ENCODE measurements at regions not wholly inside any gene's neighbourhood (a gene's known extent, or its start where the extent isn't known, plus 50 kb on each side); places are given as distances from the start of the nearest gene placed in this dataset.

GRCh38 chr6:77025736-77026223 lies 437.5 kb downstream of the HTR1B start:
- no peak overlapping the region for H3K27ac ChIP-seq
- no peaks in the 10 kb centered on the region for H3K36me3 ChIP-seq
- H3K4me1 ChIP-seq: no peaks in the 10 kb centered on the region
- H3K4me3 ChIP-seq: no peak overlapping the region
- no peaks in the 10 kb centered on the region for H3K27me3 ChIP-seq
- 79 to 88% (median 83%) methylated on average over 3 of the region's 3 CpGs for WGBS, 5 donors
- TF ChIP-seq POLR2A (IDR thresholded peaks at IDR 0.05): no peak
- H3K9me3 ChIP-seq: no peaks in the 10 kb centered on the region
- DNase-seq: no peak
- intact Hi-C loops (cut with DNase I; ENCODE audit: low total_unique reads): no loop called here

DNA sequence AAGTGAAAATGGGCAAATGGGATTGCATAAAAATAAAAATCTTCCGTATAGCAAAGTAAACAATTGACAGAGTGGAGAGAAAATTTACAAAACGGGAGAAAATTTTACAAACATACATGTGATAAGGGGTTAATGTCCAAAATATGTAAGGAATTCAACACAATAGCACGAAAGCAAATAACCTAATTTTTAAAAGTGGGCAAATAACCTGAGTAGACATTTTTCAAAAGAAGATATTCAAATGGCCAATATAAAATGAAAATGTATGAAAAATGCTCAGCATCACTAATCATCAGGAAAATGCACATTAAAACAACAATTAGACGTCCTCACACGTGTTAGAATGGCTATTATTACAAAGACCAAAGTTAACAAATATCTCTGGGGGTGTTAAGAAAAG lies 441.5 kb downstream of the HTR1B start:
- Histone ChIP-seq H3K4me1 (no peaks in the 10 kb centered on the region), H3K27me3 (no peaks in the 10 kb centered on the region), H3K27ac (no peak overlapping the region), H3K9me3 (no peaks in the 10 kb centered on the region), H3K36me3 (no peaks in the 10 kb centered on the region), H3K4me3 (no peak overlapping the region)
- TF ChIP-seq, protein P1, sequence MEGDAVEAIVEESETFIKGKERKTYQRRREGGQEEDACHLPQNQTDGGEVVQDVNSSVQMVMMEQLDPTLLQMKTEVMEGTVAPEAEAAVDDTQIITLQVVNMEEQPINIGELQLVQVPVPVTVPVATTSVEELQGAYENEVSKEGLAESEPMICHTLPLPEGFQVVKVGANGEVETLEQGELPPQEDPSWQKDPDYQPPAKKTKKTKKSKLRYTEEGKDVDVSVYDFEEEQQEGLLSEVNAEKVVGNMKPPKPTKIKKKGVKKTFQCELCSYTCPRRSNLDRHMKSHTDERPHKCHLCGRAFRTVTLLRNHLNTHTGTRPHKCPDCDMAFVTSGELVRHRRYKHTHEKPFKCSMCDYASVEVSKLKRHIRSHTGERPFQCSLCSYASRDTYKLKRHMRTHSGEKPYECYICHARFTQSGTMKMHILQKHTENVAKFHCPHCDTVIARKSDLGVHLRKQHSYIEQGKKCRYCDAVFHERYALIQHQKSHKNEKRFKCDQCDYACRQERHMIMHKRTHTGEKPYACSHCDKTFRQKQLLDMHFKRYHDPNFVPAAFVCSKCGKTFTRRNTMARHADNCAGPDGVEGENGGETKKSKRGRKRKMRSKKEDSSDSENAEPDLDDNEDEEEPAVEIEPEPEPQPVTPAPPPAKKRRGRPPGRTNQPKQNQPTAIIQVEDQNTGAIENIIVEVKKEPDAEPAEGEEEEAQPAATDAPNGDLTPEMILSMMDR (IDR thresholded peaks at IDR 0.05): no peak
- TF ChIP-seq EP300 (IDR thresholded peaks at IDR 0.05) (no peak), POLR2AphosphoS5 (IDR thresholded peaks at IDR 0.05) (no peak), POLR2A (IDR thresholded peaks at IDR 0.05) (no peak)
- no peak for DNase-seq
- WGBS, 5 donors: 25 to 42% (median 36%) methylated on average over 5 of the region's 5 CpGs
- intact Hi-C loops (cut with DNase I; ENCODE audit: low total_unique reads): no loop called here

- no peaks in the 10 kb centered on the region for H3K4me1 ChIP-seq
- no peaks in the 10 kb centered on the region for H3K36me3 ChIP-seq
- no peak for DNase-seq
- H3K4me3 ChIP-seq: no peak overlapping the region
- H3K27me3 ChIP-seq: no peaks in the 10 kb centered on the region
- intact Hi-C loops (cut with DNase I; ENCODE audit: low total_unique reads): no loop called here
- no peak for TF ChIP-seq POLR2AphosphoS5 (IDR thresholded peaks at IDR 0.05)
- no peak for TF ChIP-seq POLR2A (IDR thresholded peaks at IDR 0.05)
- no peak for TF ChIP-seq EP300 (IDR thresholded peaks at IDR 0.05)
- TF ChIP-seq, protein P1 (IDR thresholded peaks at IDR 0.05): no peak
- H3K27ac ChIP-seq: no peak overlapping the region
- no peaks in the 10 kb centered on the region for H3K9me3 ChIP-seq
Measured at GRCh38 chr6:77021232-77021631, 442.1 kb downstream of the HTR1B start.

GRCh38 chr6:77019081-77019480 lies 444.2 kb downstream of the HTR1B start:
- intact Hi-C loops (cut with DNase I; ENCODE audit: low total_unique reads): no loop called here
- WGBS, 5 donors: 64 to 81% (median 77%) methylated on average over 3 of the region's 3 CpGs
- TF ChIP-seq POLR2AphosphoS5 (IDR thresholded peaks at IDR 0.05): no peak
- no peak for TF ChIP-seq POLR2A (IDR thresholded peaks at IDR 0.05)
- TF ChIP-seq, protein P1 (IDR thresholded peaks at IDR 0.05): no peak
- TF ChIP-seq EP300 (IDR thresholded peaks at IDR 0.05): no peak

GRCh38 chr6:77017537-77017936 lies 445.8 kb downstream of the HTR1B start:
- Histone ChIP-seq H3K9me3 (no peaks in the 10 kb centered on the region), H3K36me3 (no peaks in the 10 kb centered on the region), H3K4me1 (no peaks in the 10 kb centered on the region), H3K27me3 (no peaks in the 10 kb centered on the region), H3K4me3 (no peak overlapping the region), H3K27ac (no peak overlapping the region)
- intact Hi-C loops (cut with DNase I; ENCODE audit: low total_unique reads): no loop called here
- DNase-seq: no peak
- 73 to 85% (median 80%) methylated on average over 2 of the region's 2 CpGs for WGBS, 5 donors
- TF ChIP-seq, protein P1 (IDR thresholded peaks at IDR 0.05): no peak
- TF ChIP-seq POLR2A (IDR thresholded peaks at IDR 0.05) (no peak), EP300 (IDR thresholded peaks at IDR 0.05) (no peak), POLR2AphosphoS5 (IDR thresholded peaks at IDR 0.05) (no peak)

More at GRCh38 chr6:77019081-77019480, 444.2 kb downstream of the HTR1B start:
- Histone ChIP-seq H3K9me3 (no peaks in the 10 kb centered on the region), H3K4me1 (no peaks in the 10 kb centered on the region), H3K27me3 (no peaks in the 10 kb centered on the region), H3K36me3 (no peaks in the 10 kb centered on the region), H3K4me3 (no peak overlapping the region), H3K27ac (no peak overlapping the region)
- no peak for DNase-seq
